SK-N-MC (cell line): ENCODE measurements at regions not wholly inside any gene's neighbourhood (a gene's known extent, or its start where the extent isn't known, plus 50 kb on each side); places are given as distances from the start of the nearest gene placed in this dataset.

ENCODE experiments used
- EZH2 ChIP-seq: fragments of 200-600 bp; sonication (generic); IDR thresholded peaks from one replicate; pipeline ENCODE4 v1.6.1; 2017; ENCODE audit warnings: antibody characterized with exemption
- POLR2AphosphoS5 ChIP-seq: IDR thresholded peaks from 2 replicates; pipeline ENCODE4 v1.6.1; 2012; ENCODE audit warnings: mild to moderate bottlenecking, low read depth, low read length, borderline replicate concordance

DNA sequence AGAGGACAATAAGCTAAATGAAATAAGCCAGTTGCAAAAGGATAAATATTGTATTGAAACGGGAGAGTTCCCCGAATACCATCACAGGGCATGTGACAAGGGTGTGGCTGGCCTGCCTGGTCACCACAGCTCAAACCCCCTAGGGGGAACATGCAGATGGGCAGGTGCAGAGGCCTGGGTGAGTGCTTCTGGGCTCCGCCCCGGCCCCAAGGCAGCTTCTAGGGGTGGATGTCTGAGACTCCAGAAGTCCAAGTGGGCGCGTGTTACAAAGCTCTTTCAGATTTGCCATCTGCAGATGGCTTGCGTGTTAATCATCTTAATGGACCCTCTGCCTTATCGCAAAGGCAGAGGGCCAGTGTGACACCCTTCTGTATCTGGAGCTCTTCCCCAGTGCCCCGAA, 559.2 kb upstream of the IMPG1 start:
- TF ChIP-seq EZH2 (no peak), POLR2AphosphoS5 (no peak)
